Bronchial epithelial cell (primary cell): ENCODE measurements at regions not wholly inside any gene's neighbourhood (a gene's known extent, or its start where the extent isn't known, plus 50 kb on each side); places are given as distances from the start of the nearest gene placed in this dataset.

Source experiments
- DNase-seq: peaks from one replicate; pipeline ENCODE4 v3.0.0-alpha.2; 2010; ENCODE audit warnings: low read depth
- FAIRE-seq: peaks from 2 replicates; lab custom pipeline; 2011; peaks lifted over from hg19 to GRCh38; lab: Jason Lieb, UNC
- H3K27me3 ChIP-seq: 2 replicates; pipeline ENCODE4 v1.5.1; 2011; ENCODE audit warnings: low read length; ENCODE audit not compliant: control insufficient read depth, insufficient read depth
- H3K36me3 ChIP-seq: 2 replicates; pipeline ENCODE4 v1.5.1; 2011; ENCODE audit warnings: low read length; ENCODE audit not compliant: control insufficient read depth, insufficient read depth
- H3K4me3 ChIP-seq: 2 replicates; pipeline ENCODE4 v1.5.1; 2011; ENCODE audit warnings: mild to moderate bottlenecking, low read depth, low read length, control low read depth
- TF ChIP-seq, protein P1 (sequence below): IDR thresholded peaks from 2 replicates; pipeline ENCODE4 v1.5.1; 2011; ENCODE audit warnings: mild to moderate bottlenecking, moderate library complexity, low read length, control low read depth, inconsistent platforms; ENCODE audit not compliant: insufficient read depth, severe bottlenecking

GRCh38 chr1:78322928-78323680, 167.7 kb upstream of the PTGFR start:
- no peaks in the 10 kb centered on the region for H3K36me3 ChIP-seq
- no peak overlapping the region for H3K4me3 ChIP-seq
- FAIRE-seq (no peak), DNase-seq (peak; percentile 5)
- H3K27me3 ChIP-seq = no peaks in the 10 kb centered on the region
- TF ChIP-seq, protein P1, sequence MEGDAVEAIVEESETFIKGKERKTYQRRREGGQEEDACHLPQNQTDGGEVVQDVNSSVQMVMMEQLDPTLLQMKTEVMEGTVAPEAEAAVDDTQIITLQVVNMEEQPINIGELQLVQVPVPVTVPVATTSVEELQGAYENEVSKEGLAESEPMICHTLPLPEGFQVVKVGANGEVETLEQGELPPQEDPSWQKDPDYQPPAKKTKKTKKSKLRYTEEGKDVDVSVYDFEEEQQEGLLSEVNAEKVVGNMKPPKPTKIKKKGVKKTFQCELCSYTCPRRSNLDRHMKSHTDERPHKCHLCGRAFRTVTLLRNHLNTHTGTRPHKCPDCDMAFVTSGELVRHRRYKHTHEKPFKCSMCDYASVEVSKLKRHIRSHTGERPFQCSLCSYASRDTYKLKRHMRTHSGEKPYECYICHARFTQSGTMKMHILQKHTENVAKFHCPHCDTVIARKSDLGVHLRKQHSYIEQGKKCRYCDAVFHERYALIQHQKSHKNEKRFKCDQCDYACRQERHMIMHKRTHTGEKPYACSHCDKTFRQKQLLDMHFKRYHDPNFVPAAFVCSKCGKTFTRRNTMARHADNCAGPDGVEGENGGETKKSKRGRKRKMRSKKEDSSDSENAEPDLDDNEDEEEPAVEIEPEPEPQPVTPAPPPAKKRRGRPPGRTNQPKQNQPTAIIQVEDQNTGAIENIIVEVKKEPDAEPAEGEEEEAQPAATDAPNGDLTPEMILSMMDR = no peak

- Histone ChIP-seq H3K27me3 (no peaks in the 10 kb centered on the region), H3K36me3 (no peaks in the 10 kb centered on the region), H3K4me3 (no peak overlapping the region)
- DNase-seq (no peak), FAIRE-seq (no peak)
- TF ChIP-seq, protein P1 = no peak
Observed at GRCh38 chr1:78325293-78325692, 165.5 kb upstream of the PTGFR start.

DNA sequence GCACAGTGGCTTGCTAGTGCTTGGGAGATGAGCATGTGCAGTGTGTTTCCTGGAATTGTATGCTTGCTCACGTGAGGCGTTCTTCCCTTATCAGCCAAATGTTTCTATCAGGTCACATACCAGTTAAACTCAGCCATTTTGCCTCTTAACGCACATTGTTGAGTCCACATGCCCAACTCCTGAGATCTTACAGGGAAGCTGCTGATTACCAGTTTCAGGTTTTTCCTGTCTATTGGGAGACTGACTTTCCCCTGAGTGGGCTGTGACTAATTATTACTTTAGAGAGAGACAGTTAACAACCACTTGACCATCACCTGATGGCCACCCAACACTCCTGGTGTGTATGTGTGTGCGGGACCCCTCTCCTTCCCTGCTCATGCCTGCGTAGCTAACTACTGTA, 161.3 kb upstream of the PTGFR start:
- TF ChIP-seq, protein P1 = no peak
- peak; percentile 30 for DNase-seq
- H3K27me3 ChIP-seq = no peaks in the 10 kb centered on the region

DNA sequence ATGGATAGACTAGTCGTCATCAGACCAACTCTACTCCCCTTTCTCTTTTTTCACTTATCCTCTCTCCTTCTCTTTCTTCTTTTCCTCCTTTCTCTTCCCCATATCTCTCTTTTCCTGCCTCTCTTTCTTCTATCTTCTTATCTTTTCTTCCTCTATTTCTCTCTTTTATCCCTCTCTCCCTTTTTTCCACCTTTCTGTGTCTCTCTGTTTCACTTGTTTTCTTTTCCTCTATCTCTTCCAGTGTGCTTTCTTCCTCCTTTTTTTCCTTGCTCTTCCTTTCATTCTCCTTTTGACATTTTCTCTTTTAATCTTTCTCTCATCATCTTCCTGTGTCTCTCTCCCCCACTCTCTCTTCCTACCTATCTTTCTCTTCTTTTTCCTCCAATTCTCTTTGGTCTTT, 159.0 kb upstream of the PTGFR start:
- FAIRE-seq = no peak
- no peak for DNase-seq
- Histone ChIP-seq H3K4me3 (no peak overlapping the region), H3K27me3 (no peaks in the 10 kb centered on the region), H3K36me3 (no peaks in the 10 kb centered on the region)
- TF ChIP-seq, protein P1 = no peak

More for the DNA sequence above, 161.3 kb upstream of the PTGFR start:
- Histone ChIP-seq H3K36me3 (no peaks in the 10 kb centered on the region), H3K4me3 (no peak overlapping the region)
- FAIRE-seq = no peak

GRCh38 chr1:78333502-78333901, 157.3 kb upstream of the PTGFR start:
- Histone ChIP-seq H3K4me3 (no peak overlapping the region), H3K27me3 (no peaks in the 10 kb centered on the region), H3K36me3 (no peaks in the 10 kb centered on the region)
- FAIRE-seq (no peak), DNase-seq (peak; percentile 35)
- TF ChIP-seq, protein P1 = peak; percentile 69

GRCh38 chr1:78334114-78334513, 156.7 kb upstream of the PTGFR start:
- FAIRE-seq (no peak), DNase-seq (no peak)
- no peak overlapping the region for H3K4me3 ChIP-seq
- TF ChIP-seq, protein P1 = no peak
- H3K27me3 ChIP-seq = no peaks in the 10 kb centered on the region
- no peaks in the 10 kb centered on the region for H3K36me3 ChIP-seq
